Breast epithelium (tissue), 4 donors: ENCODE measurements at regions not wholly inside any gene's neighbourhood (a gene's known extent, or its start where the extent isn't known, plus 50 kb on each side); places are given as distances from the start of the nearest gene placed in this dataset.

Experiments
- DNase-seq, 2 donors: peaks; one replicate each; pipeline ENCODE4 v3.0.0-alpha.2; 2019; ENCODE audit warnings: low spot score in 2 of 2
- H3K27ac ChIP-seq, 2 donors: fragments of 200-600 bp; sonication (generic) in 1 of 2; one replicate each; pipeline ENCODE4 v1.5.1; 2016 to 2019; ENCODE audit warnings: mild to moderate bottlenecking in 1 of 2
- H3K27me3 ChIP-seq, 2 donors: fragments of 200-600 bp; sonication (generic) in 1 of 2; one replicate each; pipeline versions ENCODE4 v1.5.1 to v1.6.0; 2017 to 2019; ENCODE audit warnings: control low read depth in 1 of 2, mild to moderate bottlenecking in 1 of 2
- H3K36me3 ChIP-seq: fragments of 200-600 bp; one replicate; pipeline ENCODE4 v1.5.1; 2019
- H3K4me1 ChIP-seq, 2 donors: fragments of 200-600 bp; sonication (generic); one replicate each; pipeline ENCODE4 v1.5.1; 2016 to 2019; ENCODE audit warnings: control low read depth in 1 of 2
- H3K4me3 ChIP-seq, 3 donors: fragments of 200-600 bp; sonication (generic); 1 replicate in 2 of 3; 2 replicates in 1 of 3; pipeline ENCODE4 v1.5.1; 2016 to 2019; ENCODE audit warnings: mild to moderate bottlenecking in 3 of 3, moderate library complexity in 2 of 3
- H3K9me3 ChIP-seq, 2 donors: fragments of 200-600 bp; sonication (generic) in 1 of 2; one replicate each; pipeline ENCODE4 v1.5.1; 2016 to 2019; ENCODE audit warnings: control low read depth in 1 of 2
- CTCF ChIP-seq, 3 donors: fragments of 450-650 bp; IDR thresholded peaks; one replicate each; pipeline ENCODE4 v1.5.1; 2016 to 2017; ENCODE audit warnings: antibody characterized with exemption in 3 of 3, mild to moderate bottlenecking in 3 of 3, moderate library complexity in 3 of 3
- POLR2A ChIP-seq: fragments of 450-650 bp; IDR thresholded peaks from one replicate; pipeline ENCODE4 v1.6.1; 2016; ENCODE audit warnings: antibody characterized with exemption, mild to moderate bottlenecking, moderate library complexity
- POLR2AphosphoS5 ChIP-seq, 3 donors: sonication (generic); formaldehyde crosslinking; IDR thresholded peaks; one replicate each; pipeline ENCODE4 v1.6.1; 2017; ENCODE audit warnings: antibody characterized with exemption in 3 of 3
- intact Hi-C: fragments of 100-400 bp; cut with DNase I; formaldehyde crosslinking; loops from one replicate; pipeline ENCODE4 v1.15.1; 2023; ENCODE audit warnings: low total_unique reads

- H3K4me1 ChIP-seq, result no peaks in the 10 kb centered on the region
Observed at GRCh38 chr4:178681871-178682270, 1239.6 kb upstream of the AGA start.

GRCh38 chr4:178689926-178690325 lies 1247.7 kb upstream of the AGA start:
- no peak overlapping the region for H3K4me3 ChIP-seq
- H3K9me3 ChIP-seq, result no peaks in the 10 kb centered on the region
- intact Hi-C loops, result no loop called here
- TF ChIP-seq POLR2AphosphoS5 (IDR thresholded peaks at IDR 0.05) (no peak), POLR2A (no peak), CTCF (IDR thresholded peaks at IDR 0.05) (no peak)
- no peak overlapping the region for H3K27ac ChIP-seq
- H3K27me3 ChIP-seq, result no peaks in the 10 kb centered on the region
- no peaks in the 10 kb centered on the region for H3K36me3 ChIP-seq
- H3K4me1 ChIP-seq, result no peaks in the 10 kb centered on the region
- DNase-seq, result no peak

More at GRCh38 chr4:178681871-178682270, 1239.6 kb upstream of the AGA start:
- Histone ChIP-seq H3K27ac (no peak overlapping the region), H3K9me3 (no peaks in the 10 kb centered on the region), H3K36me3 (no peaks in the 10 kb centered on the region), H3K27me3 (no peaks in the 10 kb centered on the region), H3K4me3 (no peak overlapping the region)
- intact Hi-C loops, result no loop called here
- no peak for DNase-seq
- TF ChIP-seq POLR2AphosphoS5 (IDR thresholded peaks at IDR 0.05) (no peak), POLR2A (no peak), CTCF (IDR thresholded peaks at IDR 0.05) (no peak)

- Histone ChIP-seq H3K27me3 (no peaks in the 10 kb centered on the region), H3K27ac (no peak overlapping the region), H3K4me3 (no peak overlapping the region), H3K4me1 (no peaks in the 10 kb centered on the region), H3K36me3 (no peaks in the 10 kb centered on the region), H3K9me3 (no peaks in the 10 kb centered on the region)
- intact Hi-C loops, result no loop called here
- no peak for TF ChIP-seq CTCF (IDR thresholded peaks at IDR 0.05)
- TF ChIP-seq POLR2AphosphoS5 (IDR thresholded peaks at IDR 0.05), result no peak
- TF ChIP-seq POLR2A, result no peak
- no peak for DNase-seq
Observed at GRCh38 chr4:178693816-178694215, 1251.6 kb upstream of the AGA start.

GRCh38 chr4:178696515-178696914 lies 1254.3 kb upstream of the AGA start:
- intact Hi-C loops, result no loop called here
- H3K27me3 ChIP-seq, result no peaks in the 10 kb centered on the region
- H3K4me3 ChIP-seq, result no peak overlapping the region
- no peaks in the 10 kb centered on the region for H3K36me3 ChIP-seq
- H3K27ac ChIP-seq, result no peak overlapping the region
- TF ChIP-seq POLR2AphosphoS5 (IDR thresholded peaks at IDR 0.05), result no peak
- no peak for DNase-seq
- H3K9me3 ChIP-seq, result no peaks in the 10 kb centered on the region
- H3K4me1 ChIP-seq, result no peaks in the 10 kb centered on the region

- no peaks in the 10 kb centered on the region for H3K27me3 ChIP-seq
- H3K9me3 ChIP-seq, result peaks cover 0 to 5% of the 10 kb centered on the region in 2 donors
- intact Hi-C loops, result no loop called here
- no peak overlapping the region for H3K4me3 ChIP-seq
- H3K36me3 ChIP-seq, result no peaks in the 10 kb centered on the region
- no peaks in the 10 kb centered on the region for H3K4me1 ChIP-seq
- no peak for TF ChIP-seq POLR2A
- TF ChIP-seq POLR2AphosphoS5 (IDR thresholded peaks at IDR 0.05), result no peak
- no peak for TF ChIP-seq CTCF (IDR thresholded peaks at IDR 0.05)
- no peak overlapping the region for H3K27ac ChIP-seq
- DNase-seq, result no peak
Observed at GRCh38 chr4:178712486-178712885, 1270.2 kb upstream of the AGA start.

GRCh38 chr4:178738026-178738425 lies 1295.8 kb upstream of the AGA start:
- no peaks in the 10 kb centered on the region for H3K27me3 ChIP-seq
- H3K4me3 ChIP-seq, result no peak overlapping the region
- no peak for DNase-seq
- intact Hi-C loops, result no loop called here
- no peaks in the 10 kb centered on the region for H3K9me3 ChIP-seq
- H3K27ac ChIP-seq, result no peak overlapping the region
- no peak for TF ChIP-seq POLR2AphosphoS5 (IDR thresholded peaks at IDR 0.05)
- no peaks in the 10 kb centered on the region for H3K36me3 ChIP-seq
- no peaks in the 10 kb centered on the region for H3K4me1 ChIP-seq
